HG03460 (cell line): ENCODE measurements at regions not wholly inside any gene's neighbourhood (a gene's known extent, or its start where the extent isn't known, plus 50 kb on each side); places are given as distances from the start of the nearest gene placed in this dataset.
"Not testable (repeated sequence)": the region's sequence is repeated elsewhere in the genome, so short reads cannot be mapped to it uniquely, and the experiment has no call there.

Experiments
- ATAC-seq: cut with Tn5 transposase; IDR thresholded peaks from one replicate; pipeline ENCODE4 v1.9.1; 2021; ENCODE audit not compliant: unreplicated experiment

- no peak for ATAC-seq
Measured at GRCh38 chr4:66091786-66092185, 421.5 kb upstream of the EPHA5 start.

DNA sequence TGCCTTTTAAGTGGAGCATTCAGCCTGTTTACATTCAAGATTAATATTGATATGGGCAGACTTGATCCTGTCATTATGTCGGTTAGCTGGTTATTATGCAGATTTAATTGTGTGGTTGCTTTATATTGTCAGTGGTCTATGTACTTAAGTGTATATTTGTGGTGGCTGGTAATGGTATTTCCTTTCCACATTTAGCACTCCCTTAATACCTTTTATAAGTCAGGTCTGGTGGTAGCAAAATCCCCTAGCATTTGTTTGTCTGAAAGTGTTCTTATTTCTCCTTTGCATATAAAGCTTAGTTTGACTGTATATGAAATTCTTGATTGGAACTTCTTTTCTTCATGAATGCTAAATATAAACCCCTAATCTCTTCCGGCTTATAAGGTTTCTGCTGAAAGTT lies 403.7 kb upstream of the EPHA5 start:
- no peak for ATAC-seq

DNA sequence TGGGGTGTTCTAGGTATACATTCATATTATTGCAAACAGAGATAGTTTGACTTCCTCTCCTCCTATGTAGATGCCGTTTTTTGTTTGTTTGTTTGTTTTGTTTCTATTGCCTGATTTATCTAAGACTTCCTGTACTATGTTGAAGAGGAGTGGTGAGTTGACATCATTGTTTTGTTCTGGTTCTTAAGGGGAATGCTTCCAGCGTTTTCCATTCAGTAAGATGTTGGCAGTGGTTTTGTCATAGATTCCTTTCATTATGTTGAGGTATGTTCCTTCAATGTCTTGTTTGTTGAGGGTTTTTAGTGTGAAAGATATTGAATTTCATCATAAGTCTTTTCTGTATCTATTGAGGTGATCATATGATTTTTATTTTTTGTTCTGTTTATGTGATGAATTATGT lies 401.6 kb upstream of the EPHA5 start:
- no peak for ATAC-seq

GRCh38 chr4:66062921-66063320 lies 392.6 kb upstream of the EPHA5 start:
- ATAC-seq: no peak

DNA sequence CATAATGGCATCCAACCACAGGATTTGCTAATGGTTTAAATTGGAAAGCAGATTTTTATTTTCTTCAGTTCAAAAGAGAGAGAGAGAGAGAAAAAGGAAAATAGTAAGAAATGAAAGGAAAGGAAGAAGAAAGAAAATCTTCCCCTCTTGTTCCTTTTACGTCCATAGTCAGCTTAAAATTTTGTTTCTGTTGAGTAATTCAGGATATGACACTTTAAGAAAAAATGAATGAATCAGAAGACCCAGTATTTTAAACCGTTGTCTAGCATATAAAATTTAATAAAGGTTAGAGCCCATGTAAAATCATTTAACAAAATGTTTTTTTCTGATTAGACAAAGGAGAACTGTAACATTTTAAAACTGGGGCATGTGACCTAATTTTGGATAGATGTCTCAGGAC lies 391.8 kb upstream of the EPHA5 start:
- ATAC-seq: no peak

DNA sequence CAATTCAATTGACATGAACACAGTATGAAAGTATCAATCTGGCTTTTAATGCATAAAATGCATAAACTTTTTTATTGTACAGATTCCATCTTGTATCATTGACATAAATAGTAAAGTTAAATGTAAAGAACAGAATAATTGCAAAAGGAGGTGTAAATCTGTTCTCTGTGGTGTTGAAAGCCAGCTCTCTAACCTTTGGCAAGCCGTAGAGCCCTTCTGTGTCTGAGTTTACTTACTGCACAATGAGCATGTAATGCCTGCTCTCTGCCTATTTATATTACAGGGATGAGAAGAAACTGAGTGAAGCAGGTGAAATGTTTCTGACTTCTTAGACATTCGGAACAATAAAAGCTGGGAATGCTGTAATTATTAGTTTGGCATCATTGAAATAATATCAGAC lies 389.3 kb upstream of the EPHA5 start:
- no peak for ATAC-seq

DNA sequence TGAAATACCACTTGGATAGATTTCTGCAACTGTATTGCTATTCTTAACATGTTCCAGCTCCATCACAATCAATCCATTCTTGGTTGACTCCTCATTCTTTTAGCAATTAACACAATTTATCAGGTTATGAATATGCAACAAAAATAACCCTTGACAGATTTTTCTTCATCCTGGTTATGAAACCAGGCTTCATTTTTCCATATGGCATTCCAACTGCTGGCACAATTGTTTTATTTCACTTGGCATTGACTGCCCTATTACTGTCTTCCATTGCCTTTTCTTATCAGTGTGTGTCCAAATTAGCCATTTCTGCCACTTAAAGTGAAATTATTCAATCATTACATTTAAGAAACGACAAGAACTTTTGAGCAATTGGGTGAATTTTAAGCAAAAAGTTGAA lies 388.8 kb upstream of the EPHA5 start:
- no peak for ATAC-seq

GRCh38 chr4:66055999-66056398 lies 385.7 kb upstream of the EPHA5 start:
- no peak for ATAC-seq

DNA sequence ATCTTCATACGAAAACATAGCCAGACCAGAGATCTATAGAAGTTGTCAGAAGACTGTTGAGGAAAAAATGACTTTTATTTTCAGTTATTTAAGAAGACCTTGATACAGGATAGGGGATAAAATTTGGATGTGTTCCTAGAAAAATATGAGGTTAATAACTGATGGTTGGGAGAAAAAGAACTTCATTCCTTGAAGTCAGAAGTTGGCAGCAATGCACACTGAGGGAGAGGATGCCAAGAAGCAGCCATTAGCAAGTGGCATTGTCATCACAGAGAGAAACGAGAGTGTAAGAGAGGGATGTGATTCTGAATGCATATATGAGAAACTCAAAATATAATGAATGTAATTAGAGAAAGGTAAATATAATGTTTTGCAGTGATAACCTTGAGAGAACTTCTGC lies 382.1 kb upstream of the EPHA5 start:
- no peak for ATAC-seq

DNA sequence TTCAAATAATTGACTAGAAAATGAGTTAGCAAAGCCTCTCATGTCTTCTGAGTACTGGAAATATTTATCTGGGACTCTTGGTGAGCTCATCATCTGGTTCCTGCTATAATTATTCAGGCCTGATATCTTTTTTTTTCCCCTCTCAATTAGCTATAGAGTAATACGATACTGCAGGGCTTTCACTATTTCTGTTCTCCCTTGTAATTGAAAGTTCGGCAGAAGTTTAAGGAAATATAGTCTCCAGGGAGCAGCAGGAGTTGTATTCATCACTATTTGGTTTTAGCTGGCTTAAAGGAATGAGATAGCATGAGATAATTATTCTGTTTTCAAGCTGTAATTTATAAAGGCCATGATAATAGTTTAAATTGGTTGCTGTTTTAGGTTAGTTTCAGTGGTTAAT lies 378.6 kb upstream of the EPHA5 start:
- ATAC-seq: no peak

- no peak for ATAC-seq
Measured at GRCh38 chr4:66045913-66046312, 375.6 kb upstream of the EPHA5 start.

DNA sequence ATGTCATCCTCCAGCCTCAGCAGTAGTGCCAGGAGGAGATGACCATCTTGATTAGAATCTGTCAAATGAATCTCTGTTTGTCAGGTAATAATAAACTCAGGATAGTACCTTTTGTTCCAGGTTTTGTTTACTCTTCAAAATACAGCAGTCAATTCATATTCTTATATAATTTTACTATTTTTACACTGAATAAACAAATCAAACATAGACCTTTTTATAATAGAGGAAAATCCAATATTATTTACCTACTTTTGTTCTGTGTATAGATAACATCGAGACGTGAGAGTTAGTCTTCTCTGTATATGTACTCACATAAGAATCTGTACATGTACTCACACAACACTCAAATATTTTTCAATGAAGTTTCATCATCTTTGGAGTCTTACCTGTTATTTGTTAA lies 365.4 kb upstream of the EPHA5 start:
- ATAC-seq: no peak

DNA sequence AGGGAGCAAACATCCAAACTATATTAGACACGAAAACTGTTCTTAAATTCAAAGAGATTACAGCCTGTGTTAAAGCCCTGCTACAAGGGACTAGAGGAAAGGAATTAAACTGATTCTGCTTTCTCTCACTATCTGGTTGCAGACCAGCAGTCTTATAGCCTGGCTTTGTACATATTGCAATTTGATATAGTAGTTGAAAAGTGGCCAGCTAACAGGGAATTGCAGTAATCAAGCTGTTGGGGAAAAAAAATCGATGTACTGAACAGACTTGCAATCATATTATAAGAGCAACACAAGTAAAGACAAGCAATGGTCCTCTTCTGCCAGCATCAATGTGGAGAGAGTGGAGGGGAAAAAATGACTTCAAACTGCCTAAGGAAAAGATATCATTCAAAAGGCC lies 364.4 kb upstream of the EPHA5 start:
- ATAC-seq: no peak

DNA sequence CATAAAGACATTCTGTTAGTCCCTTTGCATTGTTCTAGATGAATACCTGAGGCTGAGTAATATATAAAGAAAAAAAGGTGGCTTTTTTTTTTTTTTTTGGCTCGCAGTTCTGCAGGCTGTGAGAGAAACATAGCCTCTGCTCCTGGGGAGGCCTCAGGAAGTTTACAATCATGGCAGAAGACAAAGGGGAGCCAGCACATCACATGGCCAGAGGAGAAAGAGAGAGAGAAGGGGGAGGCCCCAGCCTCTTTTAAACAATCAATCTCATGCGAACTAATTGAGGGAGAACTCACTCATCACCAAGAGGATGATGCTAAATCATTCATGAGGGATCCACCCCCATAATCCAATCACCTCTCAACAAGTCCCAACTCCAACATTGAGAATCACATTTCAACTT lies 364.0 kb upstream of the EPHA5 start:
- no peak for ATAC-seq

GRCh38 chr4:66032571-66032970 lies 362.3 kb upstream of the EPHA5 start:
- ATAC-seq: no peak

GRCh38 chr4:66028668-66029067 lies 358.4 kb upstream of the EPHA5 start:
- no peak for ATAC-seq

DNA sequence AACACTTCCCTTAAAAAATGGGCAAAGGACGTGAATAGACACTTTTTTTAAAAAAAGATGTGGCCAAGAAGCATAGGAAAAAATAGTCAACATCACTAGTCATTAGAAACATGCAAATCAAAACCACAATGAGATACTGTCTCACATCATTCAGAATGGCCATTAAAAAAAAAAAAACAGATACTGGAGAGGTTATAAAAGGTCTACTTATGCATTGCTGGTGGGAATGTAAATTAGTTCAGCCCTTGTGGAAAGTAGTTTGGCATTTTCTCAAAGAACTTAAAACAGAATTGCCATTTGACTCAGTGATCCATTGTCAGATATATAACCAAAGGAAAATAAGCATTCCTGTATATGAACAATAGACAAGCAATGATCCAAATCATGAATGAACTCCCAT lies 352.8 kb upstream of the EPHA5 start:
- no peak for ATAC-seq

GRCh38 chr4:66017671-66018070 lies 347.4 kb upstream of the EPHA5 start:
- no peak for ATAC-seq

DNA sequence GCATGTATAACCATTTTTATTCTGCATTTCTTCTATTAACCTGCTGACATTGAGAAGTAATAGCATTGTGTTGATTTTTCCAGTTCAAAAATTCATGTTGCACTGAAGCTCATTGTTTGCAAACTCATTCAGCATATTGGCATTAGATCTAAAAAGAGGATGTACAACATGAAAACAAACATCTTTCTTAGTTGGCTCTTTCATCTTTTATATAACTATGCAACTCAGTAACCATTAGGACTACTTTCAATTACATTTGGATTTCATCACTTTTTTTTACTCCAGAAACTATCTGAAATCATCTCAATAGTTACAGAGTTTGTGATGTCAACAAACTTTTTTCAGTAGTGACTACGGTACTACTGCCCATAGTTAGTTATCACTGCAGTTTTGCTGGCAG lies 346.0 kb upstream of the EPHA5 start:
- no peak for ATAC-seq

DNA sequence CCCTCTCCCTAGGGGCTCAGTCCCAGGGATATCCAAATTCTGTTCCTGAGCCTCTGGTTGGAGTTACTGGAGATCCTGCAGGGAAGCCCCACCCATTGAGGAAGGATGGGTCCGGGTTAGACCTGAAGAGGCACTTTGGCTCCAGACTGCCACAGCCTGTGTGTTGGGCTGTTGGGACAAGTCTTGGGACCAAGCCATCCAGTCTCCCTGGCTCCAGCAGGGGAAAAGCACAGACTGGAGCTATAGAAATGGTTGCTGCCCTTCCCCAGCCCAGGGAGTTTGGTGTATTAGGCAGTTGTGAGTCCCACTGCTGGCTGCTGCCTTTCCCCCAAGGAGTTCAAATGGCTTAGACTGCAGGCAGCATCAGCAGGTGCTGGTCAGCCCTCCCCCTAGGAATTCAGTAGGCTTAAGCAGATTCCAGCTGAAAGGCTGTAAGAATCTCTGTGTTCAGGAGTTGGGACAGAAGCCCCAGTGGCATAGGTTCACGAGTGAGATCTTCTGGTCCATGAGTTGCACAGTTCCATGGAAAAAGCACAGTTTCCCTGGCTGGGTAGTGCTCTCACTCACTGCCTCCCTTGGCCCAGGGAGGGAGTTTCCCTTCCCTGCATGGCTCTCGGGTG lies 344.0 kb upstream of the EPHA5 start:
- no peak for ATAC-seq

GRCh38 chr4:66000510-66001117 lies 330.3 kb upstream of the EPHA5 start:
- no peak for ATAC-seq

- no peak for ATAC-seq
Measured at GRCh38 chr4:65999518-65999871, 329.2 kb upstream of the EPHA5 start.

DNA sequence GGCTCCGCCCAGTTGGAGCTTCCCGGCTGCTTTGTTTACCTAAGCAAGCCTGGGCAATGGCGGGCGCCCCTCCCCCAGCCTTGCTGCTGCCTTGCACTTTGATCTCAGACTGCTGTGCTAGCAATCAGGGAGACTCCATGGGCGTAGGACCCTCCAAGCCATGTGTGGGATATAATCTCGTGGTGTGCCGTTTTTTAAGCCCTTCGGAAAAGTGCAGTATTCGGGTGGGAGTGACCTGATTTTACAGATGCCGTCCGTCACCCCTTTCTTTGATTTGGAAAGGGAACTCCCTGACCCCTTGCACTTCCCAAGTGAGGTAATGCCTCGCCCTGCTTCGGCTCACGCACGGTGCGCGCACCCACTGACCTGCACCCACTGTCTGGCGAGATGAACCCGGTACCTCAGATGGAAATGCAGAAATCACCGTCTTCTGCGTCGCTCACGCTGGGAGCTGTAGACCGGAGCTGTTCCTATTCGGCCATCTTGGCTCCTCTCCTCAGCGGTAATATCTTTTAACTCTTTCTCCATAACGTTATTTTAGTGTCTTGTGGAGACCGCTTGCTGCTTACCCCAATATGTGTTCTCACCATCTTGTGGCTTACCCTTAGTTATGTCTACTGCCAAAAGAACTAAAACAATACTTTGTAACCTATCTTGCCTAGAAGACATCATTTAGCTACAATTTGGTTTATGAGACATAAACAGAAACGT lies 328.7 kb upstream of the EPHA5 start:
- ATAC-seq: not testable (repeated sequence)
